DMS153 treated with DMSO at 0.1 percent for 48 hours (cell line): ENCODE measurements at regions not wholly inside any gene's neighbourhood (a gene's known extent, or its start where the extent isn't known, plus 50 kb on each side); places are given as distances from the start of the nearest gene placed in this dataset.
"Not testable (repeated sequence)": the region's sequence is repeated elsewhere in the genome, so short reads cannot be mapped to it uniquely, and the experiment has no call there.

Source experiments
- DNase-seq: peaks from one replicate; lab custom pipeline; 2025; ENCODE audit not compliant: unreplicated experiment; lab: John Stamatoyannopoulos, UW

DNA sequence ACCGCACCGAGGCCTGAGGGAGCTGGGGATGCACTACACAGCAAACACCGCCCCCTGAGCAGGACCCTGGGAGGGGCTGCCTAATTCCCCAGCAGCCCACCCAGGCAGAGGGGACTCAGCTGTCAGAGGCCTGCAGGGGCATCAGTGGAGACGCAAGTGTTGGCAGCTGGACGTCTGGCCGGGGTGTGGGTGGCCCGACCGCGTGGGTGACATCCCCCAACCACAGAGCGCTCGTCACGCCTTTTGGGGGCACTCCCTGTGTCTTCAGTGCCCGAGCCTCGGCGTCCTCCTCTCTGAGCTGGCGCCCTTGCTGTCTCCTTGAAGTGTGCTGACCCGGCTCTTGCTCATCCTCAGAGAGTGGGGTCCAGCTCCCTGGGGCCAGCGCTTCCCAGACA lies 150.2 kb downstream of the BRD1 start:
- DNase-seq = no peak

DNA sequence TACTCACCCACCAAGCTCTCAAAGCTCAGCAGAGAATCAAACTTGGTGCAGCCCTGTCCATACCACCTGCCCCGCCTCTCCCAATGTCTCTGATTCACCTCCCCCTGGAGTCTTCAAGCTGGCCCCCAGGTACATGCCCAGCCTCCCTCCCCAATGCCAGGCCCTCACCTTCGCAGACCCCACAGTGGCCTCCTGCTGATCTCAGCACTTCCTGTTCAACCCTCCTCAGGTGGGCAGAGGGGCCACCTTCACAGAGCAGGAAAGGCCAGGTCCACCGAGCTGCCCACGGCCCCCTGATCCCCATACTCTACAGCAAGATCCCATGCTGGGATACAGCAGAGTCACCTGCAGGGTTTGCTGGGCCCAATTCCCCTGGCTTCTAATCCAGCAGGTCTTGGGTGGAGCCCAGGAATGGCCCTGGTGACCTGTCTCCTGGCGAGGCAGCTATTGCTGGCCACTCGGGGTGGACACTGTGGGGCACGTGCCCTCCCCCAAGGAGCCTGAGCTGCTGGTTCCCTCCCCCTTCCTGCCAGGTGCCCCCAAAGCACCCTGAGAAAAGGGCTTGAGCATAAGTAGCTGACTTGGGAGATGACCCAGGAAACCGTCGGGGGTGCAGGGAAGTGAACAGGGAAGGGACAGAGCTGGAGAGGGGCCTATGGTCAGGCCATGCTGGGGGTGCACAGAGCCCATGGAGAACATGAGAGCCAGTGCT lies 150.7 kb downstream of the BRD1 start:
- DNase-seq = no peak

DNA sequence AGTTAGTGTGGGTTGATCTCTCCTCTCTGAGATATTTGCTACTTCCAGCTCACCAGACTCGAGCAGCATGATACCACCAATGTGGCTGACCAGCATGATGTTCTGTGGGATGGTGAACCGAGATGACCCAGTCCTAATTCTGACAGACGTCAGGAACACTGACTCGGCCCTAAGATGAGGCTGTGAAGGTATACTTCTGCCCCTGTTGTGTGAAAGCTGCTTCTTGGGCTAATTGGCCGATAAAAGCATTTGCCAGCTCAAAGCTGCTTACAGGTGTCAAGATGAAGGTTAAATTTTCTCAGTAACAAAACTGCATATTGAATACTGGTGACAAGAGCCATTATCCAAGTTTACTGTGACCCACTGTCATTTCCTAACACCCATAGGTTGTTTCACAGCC lies 151.4 kb downstream of the BRD1 start:
- DNase-seq = no peak

DNA sequence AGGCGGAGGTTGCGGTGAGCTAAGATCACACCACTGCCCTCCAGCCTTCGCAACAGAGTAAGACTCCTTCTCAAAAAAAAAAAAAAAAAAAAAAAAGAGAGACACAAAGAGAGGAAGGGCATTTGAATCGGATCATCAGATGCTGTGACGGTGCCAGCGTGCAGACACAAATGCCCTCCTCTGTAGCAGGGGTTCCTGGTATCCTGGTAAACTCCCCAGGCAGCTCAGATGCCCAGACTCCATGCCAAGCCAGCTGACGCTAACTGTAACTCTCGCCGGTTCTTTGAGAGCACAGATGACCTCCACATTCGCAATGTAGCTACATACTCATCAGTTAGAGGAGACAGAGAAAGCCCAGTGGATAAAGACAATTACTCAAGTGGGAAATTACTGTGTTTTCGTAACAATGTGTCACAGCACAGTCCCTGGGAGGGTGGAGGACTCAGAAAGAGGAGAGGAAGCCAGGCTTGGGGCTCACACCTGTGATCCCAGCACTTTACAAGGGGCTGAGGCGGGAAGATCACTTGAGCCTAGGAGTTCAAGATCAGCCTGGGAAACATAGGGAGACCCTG lies 153.1 kb downstream of the BRD1 start:
- no peak for DNase-seq

DNA sequence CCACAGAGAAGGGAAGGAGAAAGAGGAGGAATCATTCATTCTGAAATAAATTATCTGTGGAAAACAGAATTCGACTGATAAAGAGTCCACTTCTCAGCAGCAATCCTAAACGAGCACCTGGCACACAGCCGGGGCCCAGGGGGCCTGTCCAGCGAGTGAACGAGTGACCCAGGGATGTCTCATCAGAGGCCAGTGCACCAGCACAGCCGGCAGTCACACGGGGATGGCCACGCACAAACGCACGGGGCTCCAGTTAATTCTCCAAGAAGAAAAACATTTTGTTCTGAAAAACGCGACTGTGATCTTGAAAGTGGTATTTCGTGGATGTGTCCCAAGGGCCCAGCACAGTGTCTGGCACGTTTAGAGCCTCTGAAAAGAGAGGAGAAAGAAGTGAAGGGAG lies 154.6 kb downstream of the BRD1 start:
- no peak for DNase-seq

DNA sequence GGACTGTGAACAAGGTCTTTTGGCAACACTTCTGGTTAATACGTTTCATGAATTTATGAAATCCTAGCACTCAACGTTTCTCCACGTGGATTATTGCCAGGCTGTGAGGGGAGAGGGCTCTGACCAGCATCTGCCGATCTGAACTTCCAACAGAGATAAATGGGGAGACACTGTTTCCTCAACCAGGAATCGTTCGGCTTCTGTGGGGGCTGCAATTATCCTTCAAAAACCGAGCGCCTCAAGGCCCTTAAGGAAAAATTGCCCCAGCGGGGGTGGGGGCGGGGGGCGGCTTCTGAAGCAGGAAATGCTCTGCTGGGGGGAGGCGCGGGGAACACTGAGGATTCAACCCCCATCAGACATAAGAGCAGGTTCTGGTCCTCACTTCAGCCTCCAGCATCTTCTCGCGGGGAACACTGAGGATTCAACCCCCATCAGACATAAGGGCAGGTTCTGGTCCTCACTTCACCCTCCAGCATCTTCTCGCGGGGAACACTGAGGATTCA lies 155.6 kb downstream of the BRD1 start:
- no peak for DNase-seq

DNA sequence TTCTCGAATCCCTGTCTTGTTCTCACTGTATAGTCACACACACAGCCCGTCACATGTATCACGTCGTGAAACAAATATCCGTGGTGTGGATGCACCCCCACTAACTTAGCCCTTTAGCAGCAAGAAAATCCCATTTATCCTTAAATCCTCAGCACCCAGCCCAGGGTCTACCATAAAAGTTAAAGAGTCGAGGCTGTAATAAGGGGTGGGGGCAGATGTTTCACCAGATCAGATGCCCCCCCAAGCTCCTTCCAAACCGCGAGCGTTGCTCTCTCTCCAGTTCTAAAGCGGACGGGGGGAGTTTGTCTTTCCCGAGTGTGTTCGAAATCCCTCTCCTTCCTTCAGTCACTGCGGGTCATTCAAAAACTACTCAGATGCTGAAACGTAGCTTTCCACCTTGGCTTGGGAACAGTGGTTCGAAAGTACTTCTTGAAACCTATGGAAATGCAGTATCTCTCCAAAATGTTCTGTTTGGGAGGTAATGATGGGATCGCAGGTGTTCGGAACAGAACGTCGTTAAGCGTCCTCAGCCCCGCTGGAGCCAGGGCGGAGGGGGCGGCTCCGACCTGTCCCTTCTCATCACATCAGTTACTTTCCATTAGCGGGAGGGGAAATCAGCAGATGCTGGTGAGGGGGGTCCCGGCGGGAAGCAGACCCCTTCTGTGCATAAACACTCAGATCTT lies 156.2 kb downstream of the BRD1 start:
- DNase-seq = no peak

DNA sequence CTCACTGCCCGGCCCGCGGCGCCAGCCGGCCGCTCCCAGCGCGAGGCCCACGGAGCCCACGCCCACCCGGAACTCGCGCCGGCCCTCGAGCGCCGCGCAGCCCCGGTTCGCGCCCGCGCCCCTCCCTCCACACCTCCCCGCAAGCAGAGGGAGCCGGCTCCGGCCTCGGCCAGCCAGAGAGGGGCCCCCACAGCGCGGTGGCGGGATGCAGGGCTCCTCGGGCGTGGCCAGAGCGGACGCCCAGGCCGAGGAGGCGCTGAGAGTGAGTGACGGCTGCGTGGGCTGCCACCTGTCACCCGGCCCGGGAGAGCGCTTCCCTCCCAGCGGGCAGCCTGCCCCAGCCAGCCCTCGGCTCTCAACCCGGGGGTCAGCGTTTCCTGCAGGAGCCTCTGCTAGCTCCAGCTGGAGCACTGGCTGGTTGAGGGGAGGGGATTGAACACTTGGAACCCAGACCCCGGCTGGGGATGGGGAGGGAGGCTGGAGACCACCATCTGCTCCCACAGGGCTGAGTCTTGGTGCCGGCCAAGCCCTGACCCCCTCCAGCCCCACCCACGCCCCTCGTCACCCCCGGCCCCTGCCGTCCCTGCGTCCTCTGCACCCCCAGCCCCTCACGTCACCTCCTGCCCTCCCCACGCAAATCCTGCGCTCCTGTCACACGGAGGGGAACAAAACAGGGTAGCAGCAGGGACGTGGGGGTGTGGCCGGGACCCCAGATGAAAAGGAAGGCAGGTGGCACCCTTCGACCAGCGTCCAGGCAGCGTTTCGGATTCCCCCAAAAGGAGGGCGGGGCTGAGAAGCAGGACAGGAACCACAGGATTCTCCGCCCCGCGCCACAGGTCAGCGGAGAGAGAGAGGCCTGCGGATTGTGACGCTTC lies 157.0 kb downstream of the BRD1 start:
- no peak for DNase-seq

DNA sequence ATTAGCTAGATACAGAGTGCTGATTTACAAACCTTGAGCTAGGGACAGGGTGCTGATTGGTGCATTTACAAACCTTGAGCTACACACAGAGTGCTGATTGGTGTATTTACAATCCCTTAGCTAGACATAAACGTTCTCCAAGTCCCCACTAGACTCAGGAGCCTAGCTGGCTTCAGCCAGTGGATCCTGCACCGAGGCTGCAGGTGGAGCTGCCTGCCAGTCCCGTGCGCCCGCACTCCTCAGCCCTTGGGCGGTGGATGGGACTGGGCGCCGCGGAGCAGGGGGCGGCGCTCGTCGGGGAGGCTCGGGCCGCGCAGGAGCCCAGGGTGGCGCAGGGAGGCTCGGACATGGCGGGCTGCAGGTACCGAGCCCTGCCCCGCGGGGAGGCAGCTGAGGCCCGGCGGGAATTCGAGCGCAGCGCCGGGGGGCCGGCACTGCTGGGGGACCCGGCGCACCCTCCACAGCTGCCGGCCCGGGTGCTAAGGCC lies 157.7 kb downstream of the BRD1 start:
- not testable (repeated sequence) for DNase-seq

DNA sequence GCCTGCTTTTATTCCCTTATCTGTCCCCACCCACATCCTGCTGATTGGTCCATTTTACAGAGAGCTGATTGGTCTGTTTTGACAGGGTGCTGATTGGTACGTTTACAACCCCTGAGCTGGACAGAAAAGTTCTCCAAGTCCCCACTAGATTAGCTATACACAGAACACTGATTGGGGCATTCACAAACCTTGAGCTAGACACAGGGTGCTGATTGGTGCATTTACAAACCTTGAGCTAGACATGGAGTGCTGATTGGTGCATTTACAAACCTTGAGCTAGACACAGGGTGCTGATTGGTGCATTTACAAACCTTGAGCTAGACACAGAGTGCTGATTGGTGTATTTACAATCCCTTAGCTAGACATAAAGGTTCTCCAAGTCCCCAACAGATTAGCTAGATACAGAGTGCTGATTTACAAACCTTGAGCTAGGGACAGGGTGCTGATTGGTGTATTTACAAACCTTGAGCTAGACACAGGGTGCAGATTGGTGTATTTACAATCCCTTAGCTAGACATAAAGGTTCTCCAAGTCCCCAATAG lies 158.2 kb downstream of the BRD1 start:
- not testable (repeated sequence) for DNase-seq

DNA sequence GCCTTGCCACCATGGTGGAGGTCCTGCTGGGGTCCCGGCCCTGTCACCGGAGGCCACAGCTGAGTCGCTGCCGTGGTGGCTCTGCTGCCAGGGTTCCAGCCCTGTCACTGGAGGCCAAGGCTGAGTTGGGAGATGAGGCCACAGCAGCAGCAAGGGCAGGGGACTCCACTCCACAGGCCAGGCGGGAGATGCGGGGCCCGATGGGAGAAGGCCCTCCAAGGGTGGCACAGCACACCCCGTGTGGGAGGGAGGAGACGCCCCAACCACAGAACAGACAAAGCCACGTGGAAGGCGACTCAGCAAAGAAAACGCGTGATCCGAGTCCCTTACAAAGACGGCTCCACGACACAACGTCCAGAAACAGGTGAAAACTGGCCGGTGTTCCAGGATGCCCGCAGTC lies 159.3 kb downstream of the BRD1 start:
- DNase-seq = no peak

DNA sequence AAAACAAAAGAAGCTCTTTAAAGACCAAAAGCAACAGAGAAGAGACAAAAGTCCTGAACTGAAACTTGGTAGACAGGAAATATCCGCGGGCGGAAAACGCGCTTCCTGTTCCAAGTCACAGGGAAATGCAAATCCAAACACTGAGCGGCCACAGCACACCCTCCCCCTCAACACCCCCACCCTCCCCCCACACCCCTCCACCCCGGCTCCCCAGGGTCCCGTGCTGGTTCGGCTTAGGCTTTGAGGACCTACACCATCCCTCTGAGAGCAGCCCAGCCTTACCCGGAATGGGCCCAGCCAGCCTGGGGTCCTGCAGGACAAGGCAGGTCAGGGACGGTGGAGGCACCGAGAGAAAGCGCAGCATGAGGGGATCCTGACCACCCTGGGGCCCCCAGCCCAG lies 160.4 kb downstream of the BRD1 start:
- no peak for DNase-seq

DNA sequence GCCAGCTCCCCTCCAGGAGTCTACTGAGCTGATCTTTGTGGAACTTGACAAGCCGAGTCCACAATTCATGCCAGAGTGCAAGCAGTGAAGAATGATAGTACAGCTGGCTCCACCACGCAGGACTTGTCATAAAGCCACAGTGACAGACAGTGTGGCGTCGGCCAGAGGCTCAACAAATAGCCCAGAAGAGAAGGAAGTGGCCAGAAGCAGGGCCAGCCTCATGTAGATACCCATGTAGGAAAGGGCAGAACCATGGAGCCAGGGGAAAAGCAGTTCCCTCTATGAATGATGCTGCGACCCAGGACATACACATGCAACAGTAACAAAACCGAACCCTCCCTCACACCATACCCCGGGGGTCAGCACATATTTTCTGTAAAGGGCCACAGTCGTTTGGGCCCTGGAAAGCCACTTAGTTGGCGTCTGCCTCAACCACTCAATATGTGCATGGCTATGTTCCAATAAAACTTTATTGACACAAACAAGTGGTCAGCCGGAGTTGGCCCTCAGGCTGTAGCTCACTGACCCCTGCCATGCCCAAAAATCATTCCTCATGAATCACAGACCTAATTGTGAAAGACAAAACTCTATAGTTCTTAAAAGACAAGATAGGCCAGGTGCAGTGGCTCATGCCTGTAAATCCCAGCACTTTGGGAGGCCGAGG lies 161.4 kb downstream of the BRD1 start:
- no peak for DNase-seq

DNA sequence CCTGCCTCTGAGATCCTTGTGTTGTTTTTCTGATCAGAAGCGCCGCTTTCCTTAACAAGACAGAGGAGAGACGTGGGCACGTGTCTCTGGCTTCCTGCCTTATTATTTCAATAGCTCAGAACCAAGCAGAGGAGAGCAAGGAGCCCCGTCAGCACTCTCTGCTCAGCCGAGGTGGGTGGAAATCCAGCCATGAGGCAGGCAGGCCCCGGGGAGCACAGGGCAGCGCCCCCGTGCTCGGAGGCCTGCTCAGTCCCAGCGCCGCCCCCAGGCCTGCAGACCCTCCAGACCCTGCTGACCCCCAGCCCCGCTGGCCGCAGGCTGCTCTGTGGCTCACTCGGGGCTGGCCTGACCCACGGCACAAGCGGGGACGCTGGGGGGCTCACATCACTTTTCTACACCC lies 162.8 kb downstream of the BRD1 start:
- no peak for DNase-seq

DNA sequence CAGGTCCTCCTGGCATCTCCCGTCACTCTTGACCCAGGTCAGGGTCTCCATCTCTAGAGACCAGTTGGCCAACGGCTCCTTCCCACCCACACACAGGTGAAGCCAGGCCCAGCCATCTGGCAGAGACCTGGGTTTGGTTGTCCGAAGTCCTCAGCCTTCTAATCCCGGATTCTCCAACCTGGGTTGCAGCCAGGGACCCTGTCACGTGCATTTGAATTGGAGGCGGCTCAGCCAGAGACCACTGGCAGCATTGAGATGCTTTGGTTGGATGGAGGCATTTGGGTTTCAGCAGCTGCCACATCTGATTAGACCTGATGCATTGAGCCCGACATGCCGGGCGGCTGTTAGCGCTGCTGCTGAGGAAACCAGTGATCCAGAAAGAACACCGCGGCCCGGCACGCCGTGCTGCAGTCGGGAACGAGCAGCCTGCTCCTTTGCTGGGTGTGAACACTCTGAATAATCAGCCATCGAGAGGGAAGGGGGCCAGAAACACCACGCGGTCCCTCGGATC lies 163.2 kb downstream of the BRD1 start:
- DNase-seq = no peak

DNA sequence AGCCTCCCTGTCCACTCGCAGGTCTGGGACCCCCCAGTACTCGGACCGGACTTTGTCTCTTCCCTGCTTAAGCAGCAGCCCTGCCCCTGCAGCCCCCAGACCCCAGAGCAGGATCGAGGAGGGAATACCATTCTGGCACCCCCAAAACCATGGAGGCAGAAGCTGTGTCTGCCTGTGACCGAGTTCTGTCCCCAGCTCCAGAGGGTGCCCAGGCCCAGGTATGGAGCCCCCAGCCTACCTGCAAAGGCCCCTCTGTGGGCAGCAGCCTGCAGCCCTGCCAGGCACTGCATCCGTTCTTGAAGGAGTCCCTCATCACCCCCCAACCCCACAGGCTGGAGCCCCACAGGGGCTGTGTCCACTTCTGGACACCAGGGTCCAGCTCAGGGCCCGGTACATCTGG lies 163.8 kb downstream of the BRD1 start:
- DNase-seq = no peak

DNA sequence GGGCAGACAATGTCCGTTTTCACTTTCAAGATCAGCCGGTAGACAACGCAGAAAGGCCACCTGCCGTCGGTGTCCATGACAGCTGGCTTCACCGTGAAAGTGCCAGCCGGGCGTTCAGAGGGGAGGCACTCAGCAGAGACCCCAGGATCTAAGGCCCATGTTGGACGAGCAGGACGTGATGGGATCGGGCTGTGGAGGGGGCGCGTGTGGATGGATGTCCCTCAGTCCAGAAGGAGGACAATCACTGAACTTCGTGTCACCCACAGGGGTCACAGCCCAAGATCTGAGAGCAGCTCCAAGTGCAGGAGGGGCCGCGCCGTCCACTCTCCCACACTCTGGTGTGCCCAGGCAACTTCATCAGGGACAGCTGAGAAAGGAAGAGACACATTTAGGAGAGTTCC lies 164.4 kb downstream of the BRD1 start:
- no peak for DNase-seq

DNA sequence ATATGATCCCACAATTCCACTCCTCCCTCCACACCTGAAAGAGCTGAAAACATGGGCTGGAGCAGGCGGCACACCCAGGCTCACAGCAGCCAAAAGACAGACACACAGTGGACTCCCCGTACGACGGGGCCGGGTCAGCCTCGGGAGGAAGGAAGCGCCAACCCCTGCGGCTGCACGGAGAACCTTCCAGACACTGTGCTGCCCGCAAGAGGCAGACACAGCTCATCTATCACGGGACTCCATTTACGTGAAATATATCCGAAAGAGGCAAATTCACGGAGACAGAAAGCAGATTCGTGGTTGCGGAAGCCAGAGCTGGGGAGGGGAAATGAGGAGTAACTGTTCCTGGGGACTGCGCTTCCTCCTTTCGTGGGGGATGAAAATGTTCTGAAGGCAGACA lies 165.0 kb downstream of the BRD1 start:
- no peak for DNase-seq

DNA sequence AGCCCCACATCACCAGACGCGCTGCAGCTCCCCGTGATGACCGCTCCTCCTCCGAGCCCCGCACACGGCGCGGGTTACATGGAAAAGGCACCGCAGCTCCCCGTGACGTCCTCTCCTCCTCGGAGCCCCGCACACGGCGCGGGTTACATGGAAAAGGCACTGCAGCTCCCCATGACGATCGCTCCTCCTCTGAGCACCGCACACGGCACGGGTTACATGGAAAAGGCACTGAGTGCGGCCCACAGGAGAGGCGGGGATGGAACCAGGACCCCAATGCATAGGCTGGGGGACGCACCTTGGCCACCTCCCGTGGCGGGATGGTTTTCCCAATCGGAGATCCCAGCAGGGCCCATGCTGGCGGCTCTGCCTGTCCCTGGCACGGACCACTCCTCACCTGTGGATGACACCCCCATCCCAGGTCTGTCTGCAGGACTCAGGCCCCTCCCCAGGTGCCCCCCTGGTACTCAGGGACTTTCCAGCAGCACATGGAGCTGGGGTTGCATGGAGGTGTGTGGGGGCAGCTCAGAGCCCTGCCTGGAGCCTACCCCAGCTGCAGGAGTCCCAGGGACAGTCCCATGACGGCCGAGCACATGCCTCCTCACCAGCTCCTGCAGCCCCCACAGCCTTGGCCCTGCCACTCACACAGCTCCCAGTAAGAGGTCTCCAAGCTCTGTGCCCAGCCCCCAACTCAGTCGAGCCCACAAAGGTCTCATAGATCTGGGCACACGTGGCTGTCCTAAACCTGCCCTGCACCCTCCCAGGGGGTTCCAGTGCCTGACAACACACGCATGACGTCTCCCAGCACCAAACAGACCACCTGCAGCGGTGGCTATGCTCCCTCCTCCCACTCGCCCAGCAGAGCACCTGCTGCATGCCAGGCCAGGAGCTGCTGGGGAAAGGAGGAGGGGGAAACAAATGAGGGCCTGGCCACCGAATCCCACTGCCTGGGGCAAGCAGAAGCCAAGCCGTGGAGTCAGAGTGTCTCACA lies 166.6 kb downstream of the BRD1 start:
- DNase-seq = no peak
